GM21528 (cell line): ENCODE measurements at regions not wholly inside any gene's neighbourhood (a gene's known extent, or its start where the extent isn't known, plus 50 kb on each side); places are given as distances from the start of the nearest gene placed in this dataset.
A peak's percentile ranks its signal among the peaks of the same experiment; 100 is the strongest.
"Not testable (repeated sequence)": the region's sequence is repeated elsewhere in the genome, so short reads cannot be mapped to it uniquely, and the experiment has no call there.

ENCODE experiments used
- ATAC-seq: cut with Tn5 transposase; IDR thresholded peaks from one replicate; pipeline ENCODE4 v1.9.1; 2021; ENCODE audit warnings: mild to moderate bottlenecking, moderate library complexity; ENCODE audit not compliant: unreplicated experiment, low FRiP score

DNA sequence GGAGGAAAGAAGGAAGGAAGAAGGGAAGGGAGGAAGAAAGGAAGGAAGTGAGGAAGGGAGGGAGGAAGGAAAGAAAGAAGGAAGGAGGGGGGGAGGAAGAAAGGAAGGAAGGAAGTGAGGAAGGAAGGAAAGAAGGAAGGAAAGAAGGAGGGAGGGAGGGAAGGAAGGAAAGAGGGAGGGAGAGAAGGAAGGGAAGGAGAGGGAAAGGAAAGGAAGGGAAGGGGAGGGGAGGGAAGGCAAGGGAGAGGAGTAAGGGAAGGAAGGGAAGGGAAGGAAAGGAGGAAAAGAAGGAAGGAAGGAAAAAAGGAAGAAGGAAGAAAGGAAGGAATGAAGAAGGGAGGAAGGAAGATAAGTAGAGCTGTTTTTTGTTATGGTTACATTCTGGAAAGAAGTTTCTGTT, 141.2 kb downstream of the LRRC3B start:
- no peak for ATAC-seq

DNA sequence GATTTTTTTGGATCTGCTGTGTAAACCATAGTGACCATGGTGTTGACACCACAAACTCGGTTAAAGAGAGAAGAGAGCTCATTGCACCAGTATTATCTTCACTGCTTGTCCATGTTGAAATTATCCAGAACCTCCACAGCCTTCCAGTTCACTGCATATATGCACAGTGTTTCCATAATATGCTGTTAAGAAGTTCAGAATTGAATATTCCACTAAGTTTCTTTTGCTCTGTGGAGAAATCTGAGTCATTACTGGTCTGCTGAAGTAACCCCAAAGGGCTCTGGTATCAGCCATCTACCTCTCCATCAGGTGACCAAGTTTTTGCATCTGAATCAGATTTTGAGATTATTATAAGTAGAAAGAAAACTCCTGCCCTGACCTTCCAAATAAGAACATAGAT, 143.5 kb downstream of the LRRC3B start:
- ATAC-seq, result no peak

DNA sequence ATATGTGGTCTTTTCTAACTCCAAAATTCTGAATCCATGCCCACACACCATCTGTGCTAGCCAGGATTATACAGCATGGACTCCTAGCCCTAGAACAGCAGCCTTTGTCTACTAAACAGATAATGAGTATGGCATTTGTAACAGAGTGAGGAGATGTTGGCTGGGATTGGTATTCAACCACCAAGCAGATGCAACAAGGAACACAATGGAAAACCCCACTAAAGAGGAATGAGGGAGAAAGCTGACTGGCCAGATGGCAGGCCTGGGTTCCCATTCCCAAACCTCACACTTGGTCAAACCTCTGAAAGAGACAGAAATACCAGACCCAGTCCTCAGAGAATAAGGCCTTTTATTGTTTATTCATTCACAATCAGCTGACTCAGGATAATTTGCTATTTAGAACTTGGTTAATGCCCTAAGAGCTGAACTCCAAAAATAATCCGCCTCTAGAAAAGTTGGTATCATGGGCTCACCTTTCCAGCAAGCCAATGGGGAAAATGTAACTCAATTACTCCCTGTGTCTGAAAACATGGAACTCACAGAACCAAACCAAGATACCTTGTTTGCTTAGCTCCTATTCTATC, 145.6 kb downstream of the LRRC3B start:
- no peak for ATAC-seq

DNA sequence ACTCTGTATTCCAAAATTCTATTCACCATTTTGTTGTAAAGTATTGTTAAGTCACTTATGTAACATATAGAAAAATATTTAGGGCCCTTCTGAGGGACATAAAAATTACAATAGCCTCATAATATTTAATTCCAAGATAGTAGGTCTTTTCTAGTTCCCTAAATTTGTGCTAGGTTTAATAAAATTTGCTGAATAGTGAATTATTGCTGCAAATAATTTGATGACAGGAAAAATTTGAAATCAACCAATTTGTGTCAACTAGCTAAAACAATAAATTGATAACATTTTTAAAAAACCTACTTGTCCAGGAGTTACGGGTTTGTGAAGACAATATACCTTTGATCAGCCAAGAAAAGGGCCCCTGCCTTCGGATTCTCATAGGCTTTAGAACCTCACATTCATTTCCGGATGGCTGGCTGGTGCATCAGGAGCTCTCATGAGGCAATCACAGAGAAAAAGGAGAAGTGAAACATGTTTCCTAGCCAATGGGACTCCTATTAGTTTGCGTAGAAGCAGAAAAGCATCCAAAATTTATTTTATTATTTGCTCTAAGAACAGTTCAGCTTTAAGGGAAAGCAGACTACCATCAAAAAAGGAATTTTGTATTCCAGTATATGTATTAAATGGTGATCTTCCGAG, 177.2 kb downstream of the LRRC3B start:
- ATAC-seq, result no peak

DNA sequence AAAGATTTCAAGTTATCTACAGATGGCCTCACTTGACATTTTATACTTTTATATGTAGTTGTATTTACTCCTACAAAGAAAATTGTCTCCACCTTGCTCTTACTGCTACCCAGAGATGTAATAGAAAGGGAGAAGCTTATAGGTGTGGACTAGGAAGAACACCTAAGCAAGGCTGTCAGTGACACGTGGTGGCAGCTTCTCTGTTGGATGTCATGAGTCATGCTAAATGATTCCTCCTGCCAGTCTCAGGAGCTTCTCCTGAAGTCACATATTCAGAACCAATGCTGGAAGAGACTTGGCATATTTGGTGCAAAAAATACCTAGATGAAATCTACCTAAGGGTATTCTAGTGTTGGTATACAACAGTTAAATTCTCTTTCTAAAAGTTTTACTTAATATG, 184.7 kb downstream of the LRRC3B start:
- no peak for ATAC-seq

DNA sequence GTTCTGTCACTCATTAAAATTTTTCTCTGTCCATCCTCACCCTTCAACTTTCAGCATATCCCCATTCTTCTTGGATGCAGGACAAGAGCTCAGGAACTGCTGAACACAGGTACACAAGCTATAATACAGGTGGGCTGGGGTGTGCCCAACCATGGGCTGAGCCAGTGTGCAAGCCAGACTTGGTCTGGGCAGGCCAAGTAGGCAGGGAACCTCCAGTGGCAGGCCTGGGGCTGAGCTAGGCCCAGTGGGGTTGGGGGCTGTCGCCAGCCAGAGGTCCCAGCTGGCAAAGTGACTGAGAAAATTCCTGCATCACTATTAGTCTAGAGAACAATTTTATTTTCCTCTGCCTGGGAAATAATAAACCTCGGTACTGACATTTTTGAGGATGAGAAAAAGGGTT, 202.9 kb downstream of the LRRC3B start:
- ATAC-seq, result no peak

DNA sequence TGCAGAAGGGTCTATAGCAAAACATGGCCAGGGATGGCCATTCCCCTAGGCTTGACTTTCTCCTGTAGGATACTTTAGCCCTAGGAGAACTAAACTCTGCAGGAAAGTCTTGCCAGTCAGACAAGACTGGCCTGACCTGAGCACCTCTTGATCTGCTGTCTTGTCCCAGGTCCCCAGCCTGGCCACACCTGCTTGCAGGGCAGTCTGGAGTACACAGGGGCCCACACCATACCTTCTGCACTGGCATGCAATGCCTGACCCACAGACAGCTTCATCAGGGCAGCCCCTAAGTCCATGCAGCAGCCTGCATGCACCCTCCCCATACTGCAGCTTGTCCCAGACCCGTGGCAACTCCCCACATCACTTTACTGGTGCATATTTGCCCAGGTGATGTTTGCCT, 204.6 kb downstream of the LRRC3B start:
- ATAC-seq, result no peak

DNA sequence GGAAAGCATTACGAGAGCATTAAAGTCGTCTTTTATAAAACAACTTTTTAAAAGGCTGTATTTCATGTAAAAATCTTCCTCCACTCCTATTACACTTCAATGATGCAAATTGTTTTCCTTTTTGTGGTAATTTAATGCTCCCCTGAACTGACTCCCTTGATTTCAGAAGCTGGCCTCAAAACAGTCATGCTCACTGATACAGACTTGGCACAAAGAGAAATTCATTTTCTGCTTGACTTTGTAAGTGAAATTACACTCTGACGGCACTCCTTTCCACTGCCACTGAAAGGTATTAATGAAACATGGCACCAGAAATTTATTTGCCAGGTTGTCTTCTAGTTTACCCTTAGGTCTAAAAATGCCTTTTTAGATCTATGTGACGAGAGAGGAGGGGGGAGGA, 215.5 kb downstream of the LRRC3B start:
- ATAC-seq, result no peak

DNA sequence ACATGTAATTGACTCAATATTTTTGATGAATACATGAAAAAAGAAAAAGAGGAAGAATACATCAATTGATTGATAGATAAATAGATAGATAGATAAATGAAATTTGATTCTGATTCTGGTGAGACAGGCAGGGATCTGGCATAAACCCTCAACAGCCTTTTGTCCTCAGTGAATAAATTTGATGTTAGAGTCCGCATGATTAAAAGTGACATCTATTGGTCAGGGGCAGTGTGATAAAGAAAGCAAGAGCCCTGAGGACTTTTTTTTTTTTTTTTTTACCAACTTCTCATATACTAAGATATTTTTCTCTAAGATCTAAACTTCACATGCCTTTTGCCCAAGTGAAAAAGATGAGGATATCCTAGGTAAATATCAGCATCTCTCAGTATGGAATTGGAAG, 216.4 kb downstream of the LRRC3B start:
- no peak for ATAC-seq

DNA sequence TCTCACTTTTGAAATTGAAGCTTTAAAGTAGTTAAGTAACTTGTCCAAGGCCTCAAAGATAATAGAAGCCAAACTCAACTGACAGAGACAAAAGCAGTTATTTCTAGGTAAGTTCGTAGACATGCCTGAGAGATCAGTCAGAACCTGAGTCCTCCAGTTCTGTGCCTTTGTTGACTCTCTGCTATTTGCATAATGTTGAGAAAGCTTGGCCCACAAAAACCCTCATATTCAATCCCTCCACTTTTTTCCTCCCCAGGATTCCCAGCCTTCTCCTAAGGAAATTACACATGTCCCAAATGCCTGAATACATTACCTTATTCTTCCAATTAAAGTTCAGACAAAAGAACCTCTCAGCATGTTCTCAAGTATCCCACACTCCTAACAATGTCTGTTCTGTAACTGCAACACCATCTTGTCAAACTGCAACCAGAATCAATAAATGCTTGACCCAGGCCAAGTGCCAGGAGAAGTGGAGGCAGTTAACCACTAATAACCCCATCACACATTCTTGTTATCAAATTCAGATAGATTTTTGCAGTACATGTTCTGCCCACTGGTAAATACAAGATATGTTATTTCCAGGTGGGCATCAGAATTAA, 217.8 kb downstream of the LRRC3B start:
- ATAC-seq, result no peak

DNA sequence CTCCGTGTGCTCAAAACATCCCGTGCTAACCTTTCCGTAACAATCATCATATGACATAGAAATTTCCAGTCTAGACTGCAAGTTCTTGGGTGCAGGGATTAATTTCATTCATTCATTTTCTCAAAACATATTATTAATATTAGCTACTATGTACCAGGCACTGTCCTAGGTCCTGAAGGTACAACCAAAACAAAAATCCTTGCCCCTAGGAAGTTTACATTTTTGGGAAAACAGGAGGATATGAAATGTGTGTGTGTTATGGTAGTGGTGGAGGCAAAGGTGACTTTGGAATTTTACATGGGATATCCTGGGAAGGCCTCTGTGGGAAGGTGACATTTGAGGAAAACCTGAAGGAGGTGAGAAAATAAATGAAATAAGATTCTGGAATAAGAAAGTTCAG, 222.6 kb downstream of the LRRC3B start:
- ATAC-seq, result no peak

DNA sequence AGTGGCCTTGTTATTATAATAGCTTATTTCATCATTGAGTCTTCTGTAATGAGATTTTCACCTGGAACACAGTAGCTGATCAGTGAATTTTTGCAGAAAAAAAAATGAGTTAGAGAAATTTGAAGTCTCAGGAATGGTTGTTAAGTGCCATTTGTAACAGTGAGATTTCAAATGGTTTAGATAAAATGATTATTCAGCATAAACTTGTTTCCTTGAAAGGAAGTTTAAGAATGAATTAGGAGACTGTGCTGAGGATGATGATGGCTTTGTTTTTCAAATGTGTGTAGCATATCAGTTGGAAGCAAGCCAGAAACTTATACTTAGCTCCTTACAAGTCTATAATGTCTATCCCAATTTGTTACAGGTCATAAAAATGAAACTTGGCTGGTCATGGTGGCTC, 225.1 kb downstream of the LRRC3B start:
- no peak for ATAC-seq

DNA sequence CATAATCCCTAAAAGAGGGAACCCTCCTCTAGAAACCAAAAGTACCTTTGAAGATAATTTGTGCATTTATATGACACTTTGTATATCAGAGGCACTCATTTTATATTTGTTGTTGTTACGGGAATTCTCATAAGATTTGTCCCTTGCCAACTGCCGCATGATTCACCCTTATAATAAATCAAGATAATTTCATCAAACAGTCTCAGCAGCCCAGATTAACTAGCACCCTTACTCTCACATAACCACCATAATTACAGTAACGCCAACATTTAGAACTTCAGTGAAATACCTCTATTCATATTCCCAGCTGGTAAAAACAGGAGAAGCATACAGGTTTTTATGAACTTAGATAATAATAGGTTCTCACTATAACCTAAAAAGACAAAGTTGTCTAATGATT, 271.9 kb downstream of the LRRC3B start:
- ATAC-seq, result no peak

DNA sequence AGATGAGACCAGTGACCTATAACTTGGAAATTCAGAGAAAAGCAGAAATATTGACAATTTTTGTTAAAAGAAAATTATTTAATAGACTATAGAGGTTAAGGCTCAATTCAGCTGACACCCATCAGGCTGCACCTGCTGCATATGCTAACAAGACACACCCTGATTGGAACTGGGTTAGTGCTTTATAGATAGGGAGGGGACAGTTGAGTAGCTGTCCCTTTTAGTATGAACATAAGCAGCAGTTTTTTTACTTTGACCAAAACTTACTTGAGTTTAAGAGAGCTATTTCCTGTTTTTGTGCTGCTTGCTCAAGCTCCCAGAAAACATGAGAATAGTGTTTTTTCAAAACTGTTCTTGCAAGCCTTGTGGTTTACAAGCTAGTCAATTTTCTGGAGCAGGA, 292.6 kb downstream of the LRRC3B start:
- ATAC-seq, result no peak

DNA sequence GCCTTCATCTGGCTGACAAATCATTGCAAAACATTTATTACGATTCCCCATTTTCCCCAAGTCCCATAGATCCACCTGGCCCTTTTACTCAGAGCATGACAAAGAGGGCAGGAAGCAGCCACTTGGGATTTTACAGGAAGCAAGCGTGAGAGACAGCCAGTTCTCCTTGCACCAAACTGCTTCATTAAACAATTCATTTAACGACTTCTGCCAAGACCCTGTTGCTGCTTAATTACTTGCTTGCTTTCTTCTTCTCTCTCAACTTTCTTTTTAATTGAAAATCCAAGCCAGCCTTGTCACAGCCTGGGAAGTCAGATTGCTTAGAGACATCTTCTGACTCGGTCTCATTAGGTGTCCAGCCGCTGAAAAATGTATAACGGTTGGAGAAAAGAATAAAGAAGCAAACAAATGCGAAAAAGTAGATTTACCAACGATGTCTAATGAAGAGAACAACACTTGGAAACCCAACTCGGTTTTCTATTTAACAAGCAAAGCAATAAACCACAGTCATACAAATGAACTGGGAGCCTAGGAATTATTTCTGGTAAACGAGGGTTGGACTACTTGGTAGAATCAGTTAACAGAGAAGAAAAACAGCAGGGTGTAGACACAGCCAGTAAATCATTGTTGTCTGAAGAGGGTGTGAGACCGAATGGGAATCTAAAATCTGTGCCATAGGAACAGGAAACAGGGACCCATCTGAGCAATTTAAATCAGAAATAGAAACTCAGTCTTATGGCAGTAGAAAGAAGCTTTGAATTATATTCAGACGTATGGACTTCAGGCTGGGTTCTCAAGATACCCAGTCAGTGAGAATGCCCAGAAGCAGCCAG, 298.3 kb downstream of the LRRC3B start:
- no peak for ATAC-seq

DNA sequence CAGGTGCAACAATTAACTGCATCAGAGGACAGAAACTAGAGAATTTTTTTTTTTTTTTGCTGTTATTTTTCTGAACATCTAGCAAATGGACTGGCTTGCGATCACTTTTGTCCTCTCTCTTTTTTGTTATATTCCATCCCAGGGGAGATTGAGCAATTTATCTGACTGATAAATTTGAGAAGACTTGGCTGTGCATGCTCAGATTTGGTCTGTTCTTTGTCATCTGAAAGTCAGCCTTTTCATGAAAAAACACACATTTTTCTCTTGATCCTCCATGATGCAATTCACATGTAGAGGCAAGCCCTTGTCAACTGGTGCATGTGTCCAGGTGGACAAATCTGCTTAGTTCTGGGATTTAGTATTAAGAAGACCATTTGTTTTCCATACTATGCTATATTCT, 309.3 kb downstream of the LRRC3B start:
- no peak for ATAC-seq

DNA sequence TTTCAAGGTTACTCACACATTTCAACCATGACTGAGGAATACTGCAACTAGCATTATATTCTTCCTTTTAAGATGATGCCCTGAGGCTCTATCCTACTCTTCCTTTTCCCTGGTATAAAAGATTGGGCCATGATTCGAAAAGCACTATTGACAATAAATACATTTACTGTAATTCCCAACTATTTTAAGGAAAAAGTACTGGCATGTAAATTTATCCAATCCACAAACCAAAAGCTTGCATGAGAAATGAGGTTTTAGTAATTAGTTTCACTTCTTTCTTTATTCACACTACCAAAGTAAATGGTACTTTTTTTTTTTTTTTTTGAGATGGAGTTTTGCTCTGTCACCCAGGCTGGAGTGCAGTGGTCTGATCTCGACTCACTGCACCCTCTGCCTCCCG, 310.2 kb downstream of the LRRC3B start:
- no peak for ATAC-seq

DNA sequence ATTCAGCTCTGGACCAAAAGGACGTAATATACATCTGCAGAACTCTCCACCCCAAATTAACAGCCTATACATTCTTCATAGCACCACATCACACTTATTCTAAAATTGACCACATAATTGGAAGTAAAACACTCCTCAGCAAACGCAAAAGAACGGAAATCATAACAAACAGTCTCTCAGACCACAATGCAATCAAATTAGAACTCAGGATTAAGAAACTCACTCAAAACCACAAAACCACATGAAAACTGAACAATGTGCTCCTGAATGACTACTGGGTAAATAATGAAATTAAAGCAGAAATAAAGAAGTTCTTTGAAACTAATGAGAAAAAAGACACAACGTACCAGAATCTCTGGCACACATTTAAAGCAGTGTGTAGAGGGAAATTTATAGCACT, 322.9 kb downstream of the LRRC3B start:
- ATAC-seq, result not testable (repeated sequence)

DNA sequence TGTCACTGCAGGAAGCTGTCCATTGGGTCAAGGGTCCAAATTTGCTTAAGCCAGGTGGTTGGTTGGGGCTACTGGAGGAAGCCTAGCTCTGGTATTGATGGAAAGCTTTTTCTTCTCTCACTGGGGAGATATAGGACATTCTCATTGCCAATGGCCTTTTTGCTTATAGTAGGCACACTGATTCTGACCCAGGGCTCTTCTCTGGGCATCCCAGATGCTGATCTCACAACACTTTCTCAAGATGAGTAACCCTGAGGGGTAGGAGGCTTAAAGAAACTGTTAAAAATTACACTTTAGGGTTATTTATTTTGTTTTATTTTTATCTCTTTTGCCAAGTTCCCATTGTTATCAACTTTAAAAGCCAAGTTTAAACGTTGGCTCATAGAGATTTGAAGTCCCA, 337.8 kb downstream of the LRRC3B start:
- no peak for ATAC-seq

DNA sequence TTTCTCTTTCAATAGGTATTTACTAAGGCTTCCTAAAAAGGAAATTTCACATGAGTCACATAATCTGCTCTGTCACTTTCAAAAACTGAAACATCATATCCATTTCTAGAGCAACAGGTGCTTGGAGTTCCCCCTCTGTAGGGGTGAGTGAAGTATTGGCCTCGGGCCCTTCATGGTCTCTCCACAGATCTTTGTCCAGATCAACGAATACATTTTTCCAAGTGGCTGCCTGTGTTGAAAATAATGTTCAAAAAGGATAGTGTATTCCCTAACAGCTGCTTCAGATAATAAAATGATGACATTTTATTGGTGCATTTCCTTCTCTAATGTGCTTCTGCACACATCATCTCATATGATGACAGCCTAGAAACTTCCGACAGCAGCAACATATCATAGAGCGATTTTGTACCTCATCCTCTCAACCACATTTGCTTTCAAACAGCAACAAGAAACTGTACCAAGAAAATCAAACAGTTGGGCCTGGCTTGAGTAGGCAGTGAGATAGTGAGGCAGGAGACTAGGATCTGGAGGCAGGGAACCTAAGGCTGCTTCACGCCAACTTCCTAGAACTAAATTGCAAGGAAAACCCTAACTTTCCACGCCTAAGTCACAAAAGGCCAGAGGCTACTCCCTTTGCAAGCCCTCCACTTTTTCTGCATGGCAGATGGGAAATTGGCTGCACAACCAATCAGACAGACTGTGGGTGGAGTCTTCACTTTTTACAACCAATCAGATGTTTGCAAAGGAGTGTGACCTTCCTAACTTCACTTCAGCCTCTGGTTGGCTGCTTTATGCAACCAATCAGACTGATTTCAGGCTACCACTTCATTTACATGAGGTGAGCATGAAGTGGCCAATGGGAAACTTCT, 340.2 kb downstream of the LRRC3B start:
- ATAC-seq, result peak; percentile 93

DNA sequence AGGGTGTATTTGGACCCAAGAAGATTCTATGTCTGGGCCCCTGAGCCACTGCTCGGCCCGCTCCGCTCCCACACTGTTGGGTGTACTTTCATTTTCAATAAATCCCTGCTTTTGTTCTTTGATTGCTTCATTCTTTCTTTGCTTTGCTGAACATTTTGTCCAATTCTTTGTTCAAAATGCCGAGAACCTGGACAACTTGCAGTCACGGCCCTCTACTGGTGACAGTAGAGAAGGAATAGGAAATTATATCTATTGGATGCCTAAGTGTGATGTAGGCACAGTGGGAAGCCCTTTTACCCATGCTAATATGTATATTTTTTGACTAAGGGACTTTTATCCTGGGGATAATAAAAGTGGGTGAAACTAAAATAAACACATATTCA, 340.8 kb downstream of the LRRC3B start:
- no peak for ATAC-seq
